ENCODE measurements at regions not wholly inside any gene's neighbourhood (a gene's known extent, or its start where the extent isn't known, plus 50 kb on each side); places are given as distances from the start of the nearest gene placed in this dataset.

GRCh38 chr1:112040891-112041740 is 51.6 kb upstream of the KCND3 start:
- DNase-seq (ENCODE audit: low spot score), result no peak
- intact Hi-C loops (cut with DNase I), result no loop called here

GRCh38 chr1:112043901-112044300 is 54.4 kb upstream of the KCND3 start:
- no peak for DNase-seq (ENCODE audit: low spot score)
- intact Hi-C loops (cut with DNase I), result no loop called here

- no peak for DNase-seq (ENCODE audit: low spot score)
- intact Hi-C loops (cut with DNase I), result no loop called here
These were observed 55.3 kb upstream of the KCND3 start for GRCh38 chr1:112044745-112045144.

- no peak for DNase-seq (ENCODE audit: low spot score)
- intact Hi-C loops (cut with DNase I), result no loop called here
These were observed 57.2 kb upstream of the KCND3 start for GRCh38 chr1:112046630-112047029.

- DNase-seq (ENCODE audit: low spot score), result no peak
- intact Hi-C loops (cut with DNase I), result no loop called here
These were observed 59.0 kb upstream of the KCND3 start for GRCh38 chr1:112048421-112048820.

GRCh38 chr1:112054510-112054909 is 65.0 kb upstream of the KCND3 start:
- intact Hi-C loops (cut with DNase I), result no loop called here
- no peak for DNase-seq (ENCODE audit: low spot score)

- intact Hi-C loops (cut with DNase I), result loop anchor here (5.0 kb wide), 2 partner anchors 69 to 86 kb away; partner anchors contain the start of gene KCND3
- DNase-seq (ENCODE audit: low spot score), result no peak
These were observed 66.9 kb upstream of the KCND3 start for GRCh38 chr1:112056354-112056753.

- no peak for DNase-seq (ENCODE audit: low spot score)
- intact Hi-C loops (cut with DNase I), result loop anchor here (5.0 kb wide), 2 partner anchors 70 to 85 kb away; partner anchors contain the start of gene KCND3
These were observed 68.3 kb upstream of the KCND3 start for GRCh38 chr1:112057736-112058135.

- intact Hi-C loops (cut with DNase I), result loop anchor here (5.0 kb wide), 2 partner anchors 72 to 83 kb away; partner anchors contain the start of gene KCND3
- DNase-seq (ENCODE audit: low spot score), result no peak
These were observed 69.5 kb upstream of the KCND3 start for GRCh38 chr1:112058815-112059450.

GRCh38 chr1:112059679-112060078 is 70.2 kb upstream of the KCND3 start:
- intact Hi-C loops (cut with DNase I), result loop anchor here (5.0 kb wide), 2 partner anchors 72 to 83 kb away; partner anchors contain the start of gene KCND3
- no peak for DNase-seq (ENCODE audit: low spot score)

GRCh38 chr1:112060261-112060660 is 70.8 kb upstream of the KCND3 start:
- DNase-seq (ENCODE audit: low spot score), result no peak
- intact Hi-C loops (cut with DNase I), result no loop called here

GRCh38 chr1:112061056-112061455 is 71.6 kb upstream of the KCND3 start:
- DNase-seq (ENCODE audit: low spot score), result no peak
- intact Hi-C loops (cut with DNase I), result no loop called here

GRCh38 chr1:112061901-112062320 is 72.4 kb upstream of the KCND3 start:
- DNase-seq (ENCODE audit: low spot score), result no peak
- intact Hi-C loops (cut with DNase I), result no loop called here

- no peak for DNase-seq (ENCODE audit: low spot score)
- intact Hi-C loops (cut with DNase I), result no loop called here
These were observed 74.6 kb upstream of the KCND3 start for GRCh38 chr1:112063781-112064728.

- DNase-seq (ENCODE audit: low spot score), result no peak
- intact Hi-C loops (cut with DNase I), result no loop called here
These were observed 78.5 kb upstream of the KCND3 start for GRCh38 chr1:112067989-112068388.

GRCh38 chr1:112070677-112071076 is 81.2 kb upstream of the KCND3 start:
- no peak for DNase-seq (ENCODE audit: low spot score)
- intact Hi-C loops (cut with DNase I), result no loop called here

- intact Hi-C loops (cut with DNase I), result no loop called here
- DNase-seq (ENCODE audit: low spot score), result no peak
These were observed 85.2 kb upstream of the KCND3 start for GRCh38 chr1:112074711-112075110.

- intact Hi-C loops (cut with DNase I), result no loop called here
These were observed 86.1 kb upstream of the KCND3 start for GRCh38 chr1:112075566-112075965.

GRCh38 chr1:112079446-112079845 is 90.0 kb upstream of the KCND3 start:
- intact Hi-C loops (cut with DNase I), result no loop called here
- no peak for DNase-seq (ENCODE audit: low spot score)

More at GRCh38 chr1:112075566-112075965, 86.1 kb upstream of the KCND3 start:
- no peak for DNase-seq (ENCODE audit: low spot score)

GRCh38 chr1:112083487-112083886 is 94.0 kb upstream of the KCND3 start:
- no peak for DNase-seq (ENCODE audit: low spot score)
- intact Hi-C loops (cut with DNase I), result no loop called here

Data from cardiac septum (tissue), 1 donor.